ENCODE measurements at regions not wholly inside any gene's neighbourhood (a gene's known extent, or its start where the extent isn't known, plus 50 kb on each side); places are given as distances from the start of the nearest gene placed in this dataset.

- DNase-seq (ENCODE audit: low read depth): no peak
Measured at GRCh38 chr2:128494307-128494639, 175.6 kb upstream of the HS6ST1 start.

DNA sequence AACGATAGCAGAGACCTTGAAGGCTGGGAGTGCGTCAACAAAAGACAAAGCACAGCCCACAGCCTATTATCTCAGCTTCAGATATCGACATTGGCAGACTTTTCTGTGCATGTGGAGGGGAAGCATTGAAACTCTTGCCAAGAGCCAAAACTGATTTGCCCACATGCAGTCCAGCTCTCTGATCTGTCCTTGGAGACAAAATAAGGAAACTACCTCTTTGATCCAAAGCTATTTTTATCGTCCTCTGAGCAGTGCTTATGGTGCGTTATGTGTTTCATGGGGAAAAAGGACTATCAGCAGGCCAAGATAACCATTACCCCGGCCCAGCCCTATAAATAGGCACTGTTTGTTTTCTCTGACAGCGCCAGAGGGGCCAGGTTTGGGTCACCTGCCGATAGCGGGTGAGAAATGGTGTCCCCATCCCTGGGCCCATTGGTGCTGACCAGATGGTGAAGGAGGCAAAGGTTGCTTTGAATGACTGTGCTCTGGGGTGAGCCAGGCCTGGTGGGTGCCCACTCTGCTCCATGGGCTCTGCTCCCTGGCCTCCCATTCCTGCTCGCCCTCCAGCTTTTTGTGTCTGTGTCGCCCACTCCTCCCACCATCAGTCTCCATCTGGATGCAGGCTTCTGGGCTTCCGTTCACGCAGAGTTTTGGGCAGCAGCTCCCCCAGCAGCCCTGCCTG is 176.1 kb upstream of the HS6ST1 start:
- DNase-seq (ENCODE audit: low read depth): no peak

- no peak for DNase-seq (ENCODE audit: low read depth)
Measured at GRCh38 chr2:128495996-128496547, 177.4 kb upstream of the HS6ST1 start.

DNA sequence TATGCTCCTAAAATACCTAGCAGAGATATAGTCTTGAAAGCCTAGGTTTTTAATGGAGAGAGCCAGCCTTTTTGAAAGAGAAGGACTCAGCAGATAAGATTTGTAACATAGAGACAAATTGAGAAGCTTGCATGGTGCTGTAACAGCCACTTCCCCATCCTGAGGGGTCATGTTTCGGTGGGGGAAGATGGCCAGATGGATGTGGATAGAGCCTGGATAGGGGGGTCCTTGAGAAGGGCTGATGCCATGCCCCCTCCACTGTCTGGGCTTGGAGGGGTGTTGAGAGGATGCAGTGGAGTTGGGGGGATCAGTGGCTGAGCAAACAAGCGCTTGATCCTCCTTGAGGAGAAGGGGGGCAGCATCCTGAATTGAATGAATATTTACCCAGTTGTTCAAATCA is 178.0 kb upstream of the HS6ST1 start:
- DNase-seq (ENCODE audit: low read depth): no peak

DNA sequence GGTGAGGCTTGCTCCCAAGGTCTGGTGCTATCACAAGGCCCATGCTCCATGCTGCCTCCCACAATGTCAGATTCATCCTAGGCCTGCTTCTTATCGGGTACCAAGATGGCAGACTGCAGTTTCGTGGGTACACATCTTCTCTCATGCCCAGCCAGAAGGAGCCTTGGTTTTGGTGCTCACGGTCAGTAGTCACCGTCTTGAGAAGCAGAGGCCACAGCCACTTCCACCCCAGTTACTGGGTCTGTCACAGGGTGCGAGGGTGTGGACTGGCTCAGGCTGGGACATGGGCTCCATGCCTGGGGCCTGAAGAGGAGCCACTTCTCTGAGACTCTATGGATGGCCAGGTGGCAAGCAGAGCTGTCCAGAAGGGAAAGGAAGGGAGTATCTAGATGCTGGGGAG is 178.8 kb upstream of the HS6ST1 start:
- DNase-seq (ENCODE audit: low read depth): no peak

- no peak for DNase-seq (ENCODE audit: low read depth)
Measured at GRCh38 chr2:128498086-128498485, 179.4 kb upstream of the HS6ST1 start.

GRCh38 chr2:128498589-128498988 is 179.9 kb upstream of the HS6ST1 start:
- DNase-seq (ENCODE audit: low read depth): no peak

DNA sequence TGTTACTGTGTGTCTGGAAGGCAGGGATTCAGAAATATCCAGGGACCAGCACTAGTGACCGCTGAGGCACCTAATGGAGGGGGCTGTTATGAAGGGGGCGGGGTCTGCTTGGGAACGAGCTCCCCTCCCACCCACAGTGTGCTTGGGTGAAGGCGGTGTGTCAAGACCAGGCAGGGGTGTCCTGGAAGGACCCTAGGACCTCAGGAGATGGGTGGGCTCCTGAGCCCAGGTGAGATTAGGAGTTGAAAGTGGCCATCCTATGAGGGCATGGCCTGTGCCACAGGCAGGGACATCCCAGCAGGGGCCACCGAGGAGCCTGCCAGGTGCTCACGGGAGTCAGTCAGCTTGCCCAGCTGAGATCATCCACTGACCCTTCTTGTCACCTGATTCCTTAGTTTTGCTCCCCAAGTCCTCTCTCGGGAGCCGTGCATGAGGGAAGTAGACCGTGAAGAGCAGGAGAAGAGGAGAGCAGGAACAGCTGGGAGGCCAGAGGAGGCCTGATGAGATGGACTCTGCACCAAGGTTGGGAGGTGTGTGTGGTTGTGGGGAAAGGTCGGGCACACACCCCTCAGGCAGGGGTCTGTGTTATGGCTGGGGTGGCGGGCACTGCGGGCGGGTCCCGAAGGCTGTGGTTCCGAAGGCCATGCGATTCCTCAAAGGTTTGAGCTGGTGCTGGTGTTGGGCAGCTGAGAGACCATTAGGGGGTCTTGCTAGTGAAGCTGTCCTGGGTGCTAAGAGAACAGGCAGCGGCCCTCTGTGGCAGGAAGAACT is 180.9 kb upstream of the HS6ST1 start:
- no peak for DNase-seq (ENCODE audit: low read depth)

DNA sequence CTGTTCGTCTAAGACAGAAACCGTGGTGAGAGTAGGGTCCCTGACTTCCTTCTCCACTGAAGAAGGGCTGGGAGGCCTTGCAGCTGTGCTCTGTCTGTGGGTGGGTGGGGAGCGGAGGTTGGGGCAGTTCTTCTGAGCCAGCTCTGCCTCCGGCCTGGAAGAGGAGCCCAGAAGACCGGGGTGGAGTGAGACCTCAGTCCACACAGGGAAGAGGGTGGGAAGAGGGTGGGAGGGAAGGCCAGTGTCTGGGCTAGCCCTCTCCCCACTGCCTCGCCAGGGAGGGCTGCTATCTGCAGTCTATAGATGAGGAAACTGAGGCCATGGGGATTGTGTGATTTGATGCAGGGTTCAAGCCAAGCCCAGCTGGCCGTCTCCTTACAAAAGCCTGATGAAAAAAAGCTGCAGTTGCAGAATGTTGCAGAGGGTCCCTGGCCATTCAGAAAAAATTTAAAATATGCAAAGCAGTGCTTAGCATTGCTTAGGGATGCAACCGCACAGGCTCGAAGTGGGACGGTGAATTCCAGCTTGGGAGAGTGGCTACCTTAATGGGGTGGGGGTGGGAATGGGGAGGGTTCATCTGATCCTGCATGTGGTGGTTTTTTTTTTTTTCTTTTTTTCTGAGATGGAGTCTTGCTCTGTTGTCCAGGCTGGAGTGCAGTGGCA is 181.6 kb upstream of the HS6ST1 start:
- no peak for DNase-seq (ENCODE audit: low read depth)

DNA sequence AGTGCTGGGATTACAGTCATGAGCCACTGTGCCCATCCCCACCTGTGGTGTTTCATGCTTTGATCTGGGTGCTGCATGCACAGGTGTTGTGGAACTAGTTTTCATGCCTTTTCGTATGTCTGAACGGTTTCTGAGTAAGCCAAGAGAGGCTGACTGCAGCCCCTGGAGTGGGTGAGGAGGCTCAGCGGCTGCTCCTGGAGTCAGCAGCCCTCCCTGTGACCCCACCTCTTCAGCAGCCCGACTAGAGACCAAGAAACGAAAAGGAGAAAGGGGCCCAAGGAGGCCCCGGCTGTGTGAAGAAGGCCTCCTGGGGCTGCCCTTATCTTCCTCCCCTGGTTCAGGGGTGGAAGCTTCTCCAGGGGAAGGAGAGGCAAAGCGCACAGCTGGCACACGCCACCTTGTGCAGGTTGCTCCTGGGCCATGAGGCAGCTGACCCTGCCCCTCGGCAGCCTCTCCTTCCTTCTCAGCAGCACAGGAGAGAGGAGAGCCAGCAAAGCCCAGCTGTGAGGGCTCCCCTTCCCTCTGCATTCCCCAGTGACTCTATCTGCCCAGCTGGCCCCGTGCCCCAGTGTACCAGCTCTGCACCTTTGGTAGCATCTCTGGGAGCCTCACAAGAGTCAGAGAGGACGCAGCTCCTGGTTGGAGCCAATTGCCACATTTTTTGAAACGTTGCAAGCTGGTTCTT is 182.5 kb upstream of the HS6ST1 start:
- DNase-seq (ENCODE audit: low read depth): no peak

DNA sequence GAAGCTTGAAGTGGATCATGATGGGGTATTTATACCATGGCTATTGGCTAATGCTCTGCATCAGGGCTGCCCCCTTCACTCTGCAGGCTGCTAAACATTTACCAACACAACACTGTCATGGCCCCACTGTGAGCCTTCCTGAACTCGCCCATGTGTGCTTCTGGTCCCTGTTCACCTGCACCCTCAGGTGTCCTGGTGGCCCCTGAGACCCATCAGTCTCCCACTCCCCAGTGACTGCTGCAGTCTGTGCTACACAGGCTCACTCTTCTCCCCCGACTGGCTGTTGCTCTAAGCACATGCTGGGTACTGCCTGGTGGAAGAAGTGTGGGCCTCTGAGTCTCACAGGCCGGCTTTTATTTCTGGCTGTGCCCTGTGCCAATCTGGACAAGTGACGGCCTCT is 183.0 kb upstream of the HS6ST1 start:
- no peak for DNase-seq (ENCODE audit: low read depth)

DNA sequence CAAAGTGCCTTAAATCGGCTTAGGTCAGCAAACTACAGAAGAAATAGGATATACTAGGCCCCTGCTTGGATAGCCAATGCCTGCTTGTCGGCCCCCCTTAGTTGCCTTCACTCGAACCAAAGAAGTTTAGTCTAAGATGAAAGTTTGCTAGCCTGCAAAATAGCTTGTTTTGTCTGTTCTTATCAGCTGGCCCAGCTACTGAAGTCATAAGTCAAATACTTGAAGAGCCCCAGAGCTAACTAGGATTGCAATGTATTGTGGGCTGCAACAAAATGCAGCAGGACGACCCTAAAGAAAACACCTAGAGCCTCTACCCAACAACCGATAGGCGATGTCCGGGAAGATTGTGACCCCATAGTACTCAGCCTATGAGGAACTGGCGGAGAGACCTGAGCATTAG is 183.5 kb upstream of the HS6ST1 start:
- DNase-seq (ENCODE audit: low read depth): no peak

- no peak for DNase-seq (ENCODE audit: low read depth)
Measured at GRCh38 chr2:128502638-128503246, 184.1 kb upstream of the HS6ST1 start.

GRCh38 chr2:128503399-128504245 is 185.0 kb upstream of the HS6ST1 start:
- no peak for DNase-seq (ENCODE audit: low read depth)

DNA sequence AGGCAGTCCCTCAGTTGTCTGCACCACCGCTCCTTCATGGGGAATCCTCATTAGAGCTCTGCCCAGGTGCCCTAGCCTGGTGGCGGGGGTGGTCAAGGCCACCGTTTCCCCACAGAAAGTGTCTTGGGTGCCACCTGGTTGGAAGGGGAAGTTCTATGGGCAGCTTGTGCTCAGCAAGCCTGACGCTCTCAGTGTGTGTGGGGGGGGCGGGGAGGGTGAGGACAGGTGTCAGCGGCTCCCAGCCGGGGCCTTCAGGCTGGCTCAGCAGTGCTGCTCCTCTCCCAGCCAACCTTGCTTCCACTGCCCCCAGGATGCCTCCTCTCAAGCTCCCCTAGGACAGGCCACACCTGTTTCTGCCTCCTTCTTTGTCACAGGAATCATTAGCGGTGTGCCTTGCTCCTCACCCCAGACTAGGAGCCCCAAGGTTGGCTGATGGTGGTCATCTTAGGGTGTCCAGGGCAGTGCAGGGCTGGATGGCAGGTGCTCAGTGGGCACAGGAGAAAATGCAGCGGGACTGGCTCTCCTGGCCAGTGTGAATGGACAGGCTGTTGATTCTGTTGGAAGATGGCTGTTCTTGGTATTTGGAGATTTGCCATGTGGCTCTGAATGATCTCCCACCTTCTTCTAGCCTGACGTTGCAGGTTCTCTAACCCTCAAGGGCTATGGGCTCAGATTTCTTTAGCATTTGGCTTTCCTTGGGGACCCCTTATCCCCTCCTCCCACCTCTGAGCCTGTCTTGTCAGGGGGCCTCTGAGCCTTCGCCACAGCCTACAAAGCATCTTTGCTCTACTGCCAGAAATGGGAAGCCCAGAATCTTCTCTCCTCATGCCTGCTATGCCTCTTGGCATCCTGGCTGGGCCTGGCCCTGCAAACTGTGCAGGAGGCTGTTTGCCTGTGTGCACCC is 185.8 kb upstream of the HS6ST1 start:
- DNase-seq (ENCODE audit: low read depth): no peak

- DNase-seq (ENCODE audit: low read depth): no peak
Measured at GRCh38 chr2:128505150-128505490, 186.5 kb upstream of the HS6ST1 start.

DNA sequence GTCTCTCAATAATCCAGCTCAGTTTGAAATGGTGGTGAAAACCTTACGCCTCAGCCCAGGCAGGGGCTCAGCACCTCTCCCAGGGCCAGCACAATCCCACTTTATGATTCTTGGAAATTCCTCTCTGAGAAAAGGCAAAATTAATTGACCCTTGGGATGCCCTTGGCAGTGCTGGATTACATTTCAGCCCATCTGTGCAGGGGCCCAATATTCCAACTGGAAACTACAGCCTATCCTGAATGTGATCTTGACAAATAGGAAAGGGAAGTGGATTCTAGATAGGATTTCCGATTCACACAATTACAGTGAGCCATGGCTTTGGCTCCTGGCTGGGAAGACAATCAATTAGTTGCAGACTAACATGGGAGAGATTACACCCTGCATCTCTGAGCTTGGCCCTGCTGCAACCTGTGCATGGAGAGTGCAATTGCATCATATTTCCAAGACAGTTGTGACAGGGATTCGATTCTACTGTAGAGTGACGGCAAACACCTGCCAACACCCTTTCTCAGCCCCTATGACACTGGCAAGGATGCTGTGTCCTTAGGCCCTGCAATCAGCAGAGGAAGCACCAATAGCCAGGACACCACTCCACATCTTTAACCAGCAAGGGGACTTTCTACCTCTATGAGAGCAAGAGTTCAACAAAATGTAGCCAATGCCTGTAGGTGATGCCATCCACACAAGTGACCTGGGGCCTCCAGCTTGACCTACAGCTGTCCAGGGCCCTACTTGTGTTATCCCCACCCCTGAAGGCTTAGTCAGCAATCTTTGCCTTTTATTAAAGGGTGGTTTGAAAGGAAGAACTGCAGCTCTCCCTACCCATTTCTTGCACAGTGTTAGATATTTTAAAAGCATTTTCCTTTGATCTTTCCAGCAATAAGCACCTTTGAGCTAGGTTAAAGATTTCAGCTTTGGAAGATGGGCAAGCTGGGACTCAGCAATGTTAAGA is 187.2 kb upstream of the HS6ST1 start:
- no peak for DNase-seq (ENCODE audit: low read depth)

GRCh38 chr2:128506534-128506933 is 187.9 kb upstream of the HS6ST1 start:
- no peak for DNase-seq (ENCODE audit: low read depth)
